NB4 (cell line): ENCODE measurements at regions not wholly inside any gene's neighbourhood (a gene's known extent, or its start where the extent isn't known, plus 50 kb on each side); places are given as distances from the start of the nearest gene placed in this dataset.

Experiments
- DNase-seq: peaks from one replicate; pipeline ENCODE4 v3.0.0; 2010; ENCODE audit warnings: low read depth
- H3K4me3 ChIP-seq: one replicate; pipeline ENCODE4 v1.5.1; 2011; ENCODE audit warnings: mild to moderate bottlenecking, low read depth, low read length, moderate library complexity
- MYC ChIP-seq: IDR thresholded peaks from 2 replicates; pipeline ENCODE4 v1.6.1; 2011; ENCODE audit warnings: low read depth, low read length
- POLR2A ChIP-seq: IDR thresholded peaks from 2 replicates; pipeline ENCODE4 v1.6.1; 2011; ENCODE audit warnings: mild to moderate bottlenecking; ENCODE audit not compliant: insufficient read length; ENCODE audit errors: extremely low read depth
- TF ChIP-seq, protein P1 (sequence below): IDR thresholded peaks from 2 replicates; pipeline ENCODE4 v1.6.1; 2011; ENCODE audit warnings: low read depth, low read length
- TF ChIP-seq, protein P2 (sequence below): IDR thresholded peaks from one replicate; pipeline ENCODE4 v1.5.1; 2012; ENCODE audit warnings: low read depth, low read length

DNA sequence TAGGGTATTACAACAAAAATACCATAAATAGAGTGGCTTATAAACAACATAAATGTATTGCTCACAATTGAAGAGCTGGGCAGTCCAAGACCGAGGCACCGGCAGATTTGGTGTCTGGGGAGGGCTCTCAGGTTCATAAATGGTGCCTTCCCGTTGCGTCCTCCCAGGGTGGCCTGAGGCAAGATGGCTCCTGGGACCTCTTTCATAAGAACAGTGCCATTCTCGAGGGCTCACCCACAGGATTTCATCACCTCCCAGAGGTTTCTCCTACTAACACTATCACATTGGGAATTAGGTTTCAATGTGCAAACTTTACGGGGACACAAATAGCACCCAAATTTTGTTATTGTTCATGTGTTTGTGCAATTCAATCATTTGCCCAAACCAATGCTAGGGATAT is 793.5 kb upstream of the HS6ST1 start:
- DNase-seq = peak; percentile 70
- no peak for TF ChIP-seq POLR2A
- TF ChIP-seq, protein P1, sequence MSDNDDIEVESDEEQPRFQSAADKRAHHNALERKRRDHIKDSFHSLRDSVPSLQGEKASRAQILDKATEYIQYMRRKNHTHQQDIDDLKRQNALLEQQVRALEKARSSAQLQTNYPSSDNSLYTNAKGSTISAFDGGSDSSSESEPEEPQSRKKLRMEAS = no peak
- no peak for TF ChIP-seq MYC
- TF ChIP-seq, protein P2, sequence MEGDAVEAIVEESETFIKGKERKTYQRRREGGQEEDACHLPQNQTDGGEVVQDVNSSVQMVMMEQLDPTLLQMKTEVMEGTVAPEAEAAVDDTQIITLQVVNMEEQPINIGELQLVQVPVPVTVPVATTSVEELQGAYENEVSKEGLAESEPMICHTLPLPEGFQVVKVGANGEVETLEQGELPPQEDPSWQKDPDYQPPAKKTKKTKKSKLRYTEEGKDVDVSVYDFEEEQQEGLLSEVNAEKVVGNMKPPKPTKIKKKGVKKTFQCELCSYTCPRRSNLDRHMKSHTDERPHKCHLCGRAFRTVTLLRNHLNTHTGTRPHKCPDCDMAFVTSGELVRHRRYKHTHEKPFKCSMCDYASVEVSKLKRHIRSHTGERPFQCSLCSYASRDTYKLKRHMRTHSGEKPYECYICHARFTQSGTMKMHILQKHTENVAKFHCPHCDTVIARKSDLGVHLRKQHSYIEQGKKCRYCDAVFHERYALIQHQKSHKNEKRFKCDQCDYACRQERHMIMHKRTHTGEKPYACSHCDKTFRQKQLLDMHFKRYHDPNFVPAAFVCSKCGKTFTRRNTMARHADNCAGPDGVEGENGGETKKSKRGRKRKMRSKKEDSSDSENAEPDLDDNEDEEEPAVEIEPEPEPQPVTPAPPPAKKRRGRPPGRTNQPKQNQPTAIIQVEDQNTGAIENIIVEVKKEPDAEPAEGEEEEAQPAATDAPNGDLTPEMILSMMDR = no peak
- H3K4me3 ChIP-seq = no peak overlapping the region

DNA sequence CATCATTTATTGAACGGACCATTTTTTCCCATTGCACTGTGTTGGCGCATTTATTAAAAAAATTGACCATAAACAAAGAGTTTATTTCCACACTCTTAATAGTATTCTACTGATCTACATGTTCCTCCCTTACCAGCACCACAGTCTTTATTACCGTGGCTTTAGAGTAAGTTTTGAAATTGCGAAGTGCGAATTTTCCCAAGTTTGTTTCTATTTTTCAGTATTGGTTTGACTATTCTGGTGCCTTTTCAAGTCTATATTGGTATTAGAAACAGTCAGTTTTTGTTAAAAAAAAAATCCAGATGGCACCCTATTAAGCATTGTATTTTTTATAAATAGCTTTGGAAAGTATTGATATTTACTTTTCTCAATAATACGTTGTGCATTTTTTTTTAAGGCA is 795.1 kb upstream of the HS6ST1 start:
- TF ChIP-seq, protein P2 = no peak
- TF ChIP-seq, protein P1 = no peak
- TF ChIP-seq POLR2A = no peak
- no peak for TF ChIP-seq MYC
- H3K4me3 ChIP-seq = no peak overlapping the region
- DNase-seq = no peak

DNA sequence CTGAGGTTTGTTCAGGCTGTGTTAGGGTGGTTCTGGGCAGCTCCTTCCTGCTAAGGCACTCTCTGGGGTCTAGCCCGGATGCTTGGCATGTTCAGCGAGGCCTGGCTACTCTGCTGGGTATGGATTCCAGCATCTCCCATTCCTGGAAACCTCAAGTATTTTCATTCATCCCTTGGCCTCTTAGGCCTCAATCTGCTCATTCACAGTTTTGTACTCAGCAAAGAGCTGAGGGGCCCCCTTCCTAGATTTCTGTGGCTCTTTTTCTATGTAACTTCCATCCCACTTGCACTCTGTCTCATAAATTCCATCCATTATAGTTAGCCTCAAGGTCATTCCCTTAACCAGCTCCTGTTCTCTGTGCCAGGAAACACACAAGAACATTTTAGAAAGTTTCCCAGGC is 798.8 kb upstream of the HS6ST1 start:
- TF ChIP-seq MYC = no peak
- TF ChIP-seq, protein P2 = no peak
- TF ChIP-seq, protein P1 = no peak
- no peak for TF ChIP-seq POLR2A
- DNase-seq = no peak
- no peak overlapping the region for H3K4me3 ChIP-seq

DNA sequence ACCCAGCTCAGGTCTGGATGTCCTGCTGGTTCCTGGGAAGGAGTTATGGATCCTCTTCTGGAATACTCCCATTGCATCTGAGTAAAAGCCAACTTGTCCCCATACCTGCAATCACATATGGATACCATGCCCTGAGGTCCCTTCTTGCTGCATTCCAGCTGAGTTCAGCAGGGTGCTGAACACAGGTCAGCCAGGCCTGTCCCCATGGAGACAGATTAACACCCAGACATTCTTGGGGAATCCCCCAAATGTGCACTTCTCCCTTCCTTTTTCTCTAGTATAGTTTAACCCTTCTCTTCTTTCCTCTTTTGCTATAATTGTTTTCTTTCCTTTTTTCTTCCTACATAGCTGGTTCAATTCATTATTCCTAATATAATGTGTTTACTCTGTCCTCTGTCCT is 799.6 kb upstream of the HS6ST1 start:
- TF ChIP-seq, protein P1 = no peak
- TF ChIP-seq, protein P2 = no peak
- no peak for TF ChIP-seq POLR2A
- no peak for TF ChIP-seq MYC
- no peak overlapping the region for H3K4me3 ChIP-seq
- no peak for DNase-seq

GRCh38 chr2:129129087-129129486 is 810.4 kb upstream of the HS6ST1 start:
- no peak for TF ChIP-seq POLR2A
- TF ChIP-seq, protein P1 = no peak
- TF ChIP-seq, protein P2 = no peak
- TF ChIP-seq MYC = no peak
- DNase-seq = no peak

More at GRCh38 chr2:129129087-129129486, 810.4 kb upstream of the HS6ST1 start:
- H3K4me3 ChIP-seq = no peak overlapping the region
